Kidney epithelial cell (primary cell): ENCODE measurements at regions not wholly inside any gene's neighbourhood (a gene's known extent, or its start where the extent isn't known, plus 50 kb on each side); places are given as distances from the start of the nearest gene placed in this dataset.

Experiments
- DNase-seq: peaks from one replicate; pipeline ENCODE4 v3.0.0-alpha.2; 2010; ENCODE audit warnings: low read depth
- H3K27me3 ChIP-seq: 2 replicates; pipeline ENCODE4 v1.6.0; 2011; ENCODE audit warnings: low read length; ENCODE audit not compliant: control insufficient read depth, insufficient read depth
- H3K36me3 ChIP-seq: 2 replicates; pipeline ENCODE4 v1.5.1; 2011; ENCODE audit warnings: low read length; ENCODE audit not compliant: control insufficient read depth, insufficient read depth
- H3K4me3 ChIP-seq: 2 replicates; pipeline ENCODE4 v1.5.1; 2011; ENCODE audit warnings: low read depth, mild to moderate bottlenecking, control low read depth, low read length
- CTCF ChIP-seq: IDR thresholded peaks from 2 replicates; pipeline ENCODE4 v1.5.1; 2011; ENCODE audit warnings: mild to moderate bottlenecking, moderate library complexity, low read length, control low read depth, inconsistent platforms; ENCODE audit not compliant: insufficient read depth, poor library complexity, severe bottlenecking

- no peak for TF ChIP-seq CTCF
- Histone ChIP-seq H3K36me3 (no peaks in the 10 kb centered on the region), H3K4me3 (no peak overlapping the region), H3K27me3 (no peaks in the 10 kb centered on the region)
- DNase-seq: no peak
These were observed 54.3 kb upstream of the GALNT2 start for GRCh38 chr1:230012741-230013140.

GRCh38 chr1:230016159-230016558, 50.9 kb upstream of the GALNT2 start:
- no peaks in the 10 kb centered on the region for H3K36me3 ChIP-seq
- DNase-seq: no peak
- H3K27me3 ChIP-seq: peaks cover 2% of the 10 kb centered on the region
- no peak overlapping the region for H3K4me3 ChIP-seq
- TF ChIP-seq CTCF: no peak
